Activated CD4-positive, alpha-beta T cell treated with anti-CD3 and anti-CD28 coated beads for 4 hours (primary cell): ENCODE measurements at regions not wholly inside any gene's neighbourhood (a gene's known extent, or its start where the extent isn't known, plus 50 kb on each side); places are given as distances from the start of the nearest gene placed in this dataset.

ENCODE experiments used
- DNase-seq, 2 donors: peaks; one replicate each; pipeline ENCODE4 v3.0.0-alpha.2; 2020

GRCh38 chr5:166370928-166371690 lies 1920.3 kb upstream of the WWC1 start:
- DNase-seq = no peak

- no peak for DNase-seq
Measured at GRCh38 chr5:166373817-166374216, 1917.6 kb upstream of the WWC1 start.

- DNase-seq = no peak
Measured at GRCh38 chr5:166377756-166378155, 1913.7 kb upstream of the WWC1 start.

DNA sequence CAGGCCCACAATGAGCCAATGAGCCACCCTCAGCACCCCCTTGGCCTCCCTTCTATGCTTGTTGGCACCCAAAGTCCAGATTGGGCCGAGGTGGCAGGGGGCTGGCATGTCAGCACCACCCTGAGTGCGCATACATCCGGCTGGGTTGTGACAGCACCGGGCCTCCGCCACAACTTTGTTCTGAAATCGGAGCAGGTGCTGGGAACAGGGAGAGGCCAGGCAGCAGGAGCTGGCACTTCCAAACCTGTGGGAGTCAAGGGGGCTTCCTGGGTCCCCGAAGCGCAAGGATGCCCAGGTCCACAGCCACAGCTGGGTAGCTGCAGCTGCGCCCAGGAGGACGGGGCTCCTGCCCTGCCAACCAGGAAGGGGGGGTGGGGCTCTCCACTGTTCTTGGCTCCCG lies 1911.9 kb upstream of the WWC1 start:
- no peak for DNase-seq

GRCh38 chr5:166382031-166382430 lies 1909.4 kb upstream of the WWC1 start:
- no peak for DNase-seq

- DNase-seq = no peak
Measured at GRCh38 chr5:166398131-166398530, 1893.3 kb upstream of the WWC1 start.

- DNase-seq = no peak
Measured at GRCh38 chr5:166399781-166400180, 1891.7 kb upstream of the WWC1 start.

DNA sequence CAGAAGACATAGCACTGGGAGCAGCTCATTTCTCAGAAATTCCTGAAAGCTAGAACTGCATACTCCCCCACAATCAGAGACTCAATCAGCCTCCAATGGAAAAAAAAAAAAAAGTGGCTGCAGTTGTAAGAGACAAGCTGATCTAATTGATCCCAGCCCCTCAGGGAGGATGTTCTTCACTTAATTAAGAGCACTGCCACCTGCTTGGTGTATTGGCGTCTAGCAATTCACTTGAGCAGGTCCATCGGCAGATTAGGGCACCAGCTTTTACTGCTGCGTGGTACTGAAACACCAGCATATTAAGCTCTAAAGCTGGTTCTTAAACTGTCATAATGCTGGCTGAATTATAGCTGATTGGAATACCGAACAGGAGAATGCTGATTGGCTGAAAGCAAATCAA lies 1890.1 kb upstream of the WWC1 start:
- DNase-seq = no peak

DNA sequence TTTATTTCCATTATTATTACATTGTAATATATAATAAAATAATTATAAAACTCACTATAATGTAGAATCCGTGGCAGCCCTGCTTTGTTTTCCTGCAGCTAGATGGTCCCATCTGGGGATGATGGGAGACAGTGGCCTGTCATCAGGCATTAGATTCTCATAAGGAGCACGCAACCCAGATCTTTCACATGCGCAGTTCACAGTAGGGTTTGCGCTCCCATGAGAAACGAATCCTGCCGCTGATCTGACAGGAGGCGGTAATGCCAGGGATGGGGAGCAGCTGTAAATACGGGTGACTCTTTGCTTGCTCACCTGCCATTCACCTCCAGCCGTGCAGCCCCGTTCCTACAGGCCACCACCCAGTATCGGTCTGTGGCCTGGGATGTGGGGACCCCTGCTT lies 1879.3 kb upstream of the WWC1 start:
- no peak for DNase-seq

- no peak for DNase-seq
Measured at GRCh38 chr5:166427211-166427610, 1864.2 kb upstream of the WWC1 start.

GRCh38 chr5:166428264-166428803 lies 1863.1 kb upstream of the WWC1 start:
- DNase-seq = no peak

DNA sequence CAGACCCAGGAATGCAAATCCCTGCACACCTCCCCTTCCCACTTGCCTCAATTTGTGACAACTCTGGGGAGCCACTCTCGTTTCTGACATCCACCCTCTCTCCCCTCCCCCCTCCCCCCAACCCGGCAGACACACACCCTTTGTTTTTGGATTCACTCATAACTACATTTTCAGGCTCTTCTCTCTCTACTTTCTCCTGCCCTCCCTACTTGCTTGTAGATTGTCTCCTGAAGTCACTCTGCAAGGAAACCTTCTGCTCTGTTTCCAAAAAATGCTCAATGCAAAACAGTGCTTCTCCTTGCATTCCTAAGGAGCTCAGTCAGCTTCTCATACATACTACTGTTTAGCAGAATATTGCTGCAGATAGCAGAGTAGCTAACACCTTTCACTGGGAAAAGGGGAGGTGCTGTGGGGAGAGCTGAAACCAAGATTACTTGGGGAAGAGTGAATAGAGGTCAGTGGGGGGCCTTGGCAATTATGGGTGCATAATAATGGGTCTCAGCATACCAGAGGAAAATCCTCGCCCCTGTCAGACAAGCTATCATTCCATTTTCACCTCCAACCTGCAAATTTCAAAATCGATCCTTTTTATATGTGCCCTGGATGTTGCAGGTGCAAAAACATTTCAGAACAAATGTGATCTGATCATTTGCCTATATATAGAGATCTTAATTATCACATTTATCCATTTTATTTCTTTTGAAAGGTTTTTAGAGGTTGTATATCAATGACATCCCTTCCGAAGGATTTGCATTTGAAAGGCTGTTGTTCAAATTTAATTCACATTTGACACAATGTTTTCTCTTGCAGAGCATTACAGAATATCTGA lies 1860.7 kb upstream of the WWC1 start:
- DNase-seq = no peak

- no peak for DNase-seq
Measured at GRCh38 chr5:166431456-166431855, 1860.0 kb upstream of the WWC1 start.

- DNase-seq = no peak
Measured at GRCh38 chr5:166433679-166434078, 1857.8 kb upstream of the WWC1 start.

- no peak for DNase-seq
Measured at GRCh38 chr5:166436872-166437271, 1854.6 kb upstream of the WWC1 start.

DNA sequence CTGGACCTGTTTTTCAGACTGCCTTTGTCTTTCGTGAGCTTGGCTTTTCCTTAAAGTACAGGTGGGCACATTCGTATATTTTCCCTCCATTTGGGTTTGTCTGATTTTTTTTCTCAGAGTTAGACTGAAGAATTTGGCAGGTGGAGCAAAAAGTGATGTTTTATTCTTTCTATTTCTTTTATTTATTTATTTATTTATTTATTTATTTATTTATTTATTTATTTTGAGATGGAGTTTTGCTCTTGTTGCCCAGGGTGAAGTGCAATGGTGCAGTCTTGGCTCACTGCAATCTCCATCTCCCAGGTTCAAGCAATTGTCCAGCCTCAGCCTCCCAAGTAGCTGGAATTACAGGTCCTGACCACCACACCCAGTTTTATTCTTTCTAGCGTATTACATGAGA lies 1805.1 kb upstream of the WWC1 start:
- no peak for DNase-seq

DNA sequence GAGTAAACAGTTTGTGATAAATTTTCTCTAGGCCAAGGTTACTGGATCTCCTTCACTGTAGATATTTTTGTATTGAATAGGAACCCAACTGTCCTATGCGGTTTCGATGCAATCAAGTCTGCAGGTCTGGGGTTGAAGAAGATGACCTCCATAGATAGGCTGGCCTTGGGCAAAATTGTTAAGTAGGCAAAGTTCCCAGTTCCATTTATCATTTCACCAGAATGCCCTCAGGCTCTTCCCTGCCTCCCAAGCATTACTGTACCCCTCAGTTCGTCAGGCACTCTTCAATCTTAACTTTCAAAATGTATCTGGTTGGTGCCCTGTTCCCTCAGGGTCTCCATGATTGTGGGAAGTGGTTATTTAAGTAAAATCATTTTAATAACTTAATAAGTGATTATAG lies 1802.9 kb upstream of the WWC1 start:
- no peak for DNase-seq

- DNase-seq = no peak
Measured at GRCh38 chr5:166493040-166493439, 1798.4 kb upstream of the WWC1 start.

- no peak for DNase-seq
Measured at GRCh38 chr5:166493612-166494011, 1797.8 kb upstream of the WWC1 start.

DNA sequence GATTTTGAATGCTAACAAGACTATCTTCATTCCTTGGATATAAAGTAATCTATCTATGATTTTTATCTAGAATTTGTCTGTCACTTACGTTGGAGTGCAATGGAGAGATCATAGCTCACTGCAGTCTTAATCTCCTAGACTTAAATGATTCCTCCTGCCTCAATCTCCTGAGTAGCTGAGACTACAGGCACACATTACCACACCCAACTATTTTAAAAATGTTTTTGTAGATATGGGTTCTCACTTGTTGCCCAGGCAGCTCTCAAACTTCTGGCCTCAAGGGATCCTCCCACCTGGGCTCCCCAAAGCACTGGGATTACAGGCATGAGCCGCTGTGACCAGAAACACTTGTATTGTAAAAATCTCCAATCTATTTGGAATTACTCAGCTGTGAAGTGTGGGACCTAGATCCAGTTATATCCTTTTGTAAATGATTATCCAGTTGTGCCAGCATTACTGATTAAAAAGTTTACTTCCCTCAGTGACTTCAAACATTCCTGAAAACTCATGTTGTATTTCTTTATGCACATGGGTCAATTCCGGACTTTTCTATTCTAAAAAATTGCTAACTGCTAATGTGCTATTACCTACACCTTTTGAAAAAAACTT lies 1793.8 kb upstream of the WWC1 start:
- no peak for DNase-seq

DNA sequence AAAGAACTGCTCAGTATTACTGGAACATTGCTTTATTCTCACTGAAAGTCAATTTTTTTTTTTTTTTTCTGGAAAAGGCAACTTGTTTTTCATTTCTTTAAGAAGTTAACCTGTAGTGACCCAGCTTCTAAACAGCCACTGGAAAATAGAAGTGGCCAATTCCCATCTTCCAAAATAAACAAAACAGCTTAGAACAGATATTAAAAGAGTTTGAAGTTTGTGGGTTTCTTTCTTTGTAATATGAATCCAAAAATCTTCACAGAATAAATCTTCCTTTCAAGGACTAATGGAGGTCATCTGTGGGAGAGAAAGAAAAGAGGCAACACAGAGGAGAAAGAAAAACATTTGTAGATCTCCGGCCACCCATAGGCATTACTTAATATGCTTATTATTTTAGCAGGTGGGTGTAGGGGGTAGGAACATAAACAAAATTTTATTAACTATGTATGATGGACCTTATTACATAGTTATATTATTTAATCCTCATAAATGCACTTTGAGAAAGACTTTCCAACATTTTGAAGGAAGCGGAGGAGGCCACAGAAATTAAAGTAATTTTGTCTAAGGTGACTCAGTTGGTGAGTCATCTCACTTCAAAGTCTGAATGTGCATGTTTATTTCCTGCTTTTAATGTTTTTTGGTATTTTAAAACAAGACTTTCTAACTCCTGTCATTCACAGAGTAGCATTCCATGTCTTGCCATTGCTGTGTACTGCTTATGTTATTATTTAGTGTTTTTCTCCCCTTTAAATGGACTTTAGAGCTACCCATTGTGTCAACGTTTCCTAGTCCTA lies 1791.8 kb upstream of the WWC1 start:
- no peak for DNase-seq

- DNase-seq = no peak
Measured at GRCh38 chr5:166503506-166503905, 1787.9 kb upstream of the WWC1 start.

DNA sequence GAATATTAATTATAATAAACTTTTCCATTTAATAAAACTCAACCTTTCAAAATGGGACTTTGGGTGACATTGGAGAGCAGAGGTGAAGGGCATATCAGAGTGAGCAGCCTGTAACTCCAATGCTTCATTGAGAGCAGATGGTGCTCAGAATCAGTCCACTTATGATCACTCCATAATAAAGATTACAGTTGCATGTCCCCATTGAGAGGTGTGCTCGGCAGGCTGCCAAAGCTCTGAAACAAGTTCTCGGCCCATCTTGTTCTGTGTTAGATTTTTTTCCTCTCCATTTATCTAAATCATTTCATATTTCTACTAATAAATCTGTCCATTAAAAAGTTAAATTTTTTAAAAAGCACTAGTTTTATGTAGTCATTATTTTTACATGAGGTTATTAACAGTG lies 1786.4 kb upstream of the WWC1 start:
- no peak for DNase-seq
